ENCODE measurements at regions not wholly inside any gene's neighbourhood (a gene's known extent, or its start where the extent isn't known, plus 50 kb on each side); places are given as distances from the start of the nearest gene placed in this dataset.

DNA sequence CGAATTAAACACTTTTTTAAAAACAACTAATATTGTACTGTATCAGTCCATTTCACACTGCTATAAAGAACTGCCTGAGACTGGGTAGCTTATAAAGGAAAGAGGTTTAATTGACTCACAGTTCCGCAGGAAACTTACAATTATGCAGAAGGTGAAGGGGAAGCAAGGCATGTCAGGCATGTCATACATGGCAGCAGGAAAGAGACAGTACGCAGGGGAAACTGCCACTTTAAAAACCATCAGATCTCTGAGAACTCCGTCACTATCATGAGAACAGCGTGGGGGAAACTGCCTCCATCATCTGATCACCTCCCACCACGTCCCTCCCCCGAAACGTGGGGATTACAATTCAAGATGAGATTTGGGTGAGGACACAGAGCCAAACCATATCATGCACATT lies 162.8 kb upstream of the TPM1 start:
- no peak for TF ChIP-seq EZH2 (IDR thresholded peaks at IDR 0.05; ENCODE audit: borderline replicate concordance)
- TF ChIP-seq, protein P1, sequence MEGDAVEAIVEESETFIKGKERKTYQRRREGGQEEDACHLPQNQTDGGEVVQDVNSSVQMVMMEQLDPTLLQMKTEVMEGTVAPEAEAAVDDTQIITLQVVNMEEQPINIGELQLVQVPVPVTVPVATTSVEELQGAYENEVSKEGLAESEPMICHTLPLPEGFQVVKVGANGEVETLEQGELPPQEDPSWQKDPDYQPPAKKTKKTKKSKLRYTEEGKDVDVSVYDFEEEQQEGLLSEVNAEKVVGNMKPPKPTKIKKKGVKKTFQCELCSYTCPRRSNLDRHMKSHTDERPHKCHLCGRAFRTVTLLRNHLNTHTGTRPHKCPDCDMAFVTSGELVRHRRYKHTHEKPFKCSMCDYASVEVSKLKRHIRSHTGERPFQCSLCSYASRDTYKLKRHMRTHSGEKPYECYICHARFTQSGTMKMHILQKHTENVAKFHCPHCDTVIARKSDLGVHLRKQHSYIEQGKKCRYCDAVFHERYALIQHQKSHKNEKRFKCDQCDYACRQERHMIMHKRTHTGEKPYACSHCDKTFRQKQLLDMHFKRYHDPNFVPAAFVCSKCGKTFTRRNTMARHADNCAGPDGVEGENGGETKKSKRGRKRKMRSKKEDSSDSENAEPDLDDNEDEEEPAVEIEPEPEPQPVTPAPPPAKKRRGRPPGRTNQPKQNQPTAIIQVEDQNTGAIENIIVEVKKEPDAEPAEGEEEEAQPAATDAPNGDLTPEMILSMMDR (IDR thresholded peaks at IDR 0.05; ENCODE audit: poor library complexity): no peak
